ENCODE measurements at regions not wholly inside any gene's neighbourhood (a gene's known extent, or its start where the extent isn't known, plus 50 kb on each side); places are given as distances from the start of the nearest gene placed in this dataset.
"Not testable (repeated sequence)": the region's sequence is repeated elsewhere in the genome, so short reads cannot be mapped to it uniquely, and the experiment has no call there.

DNA sequence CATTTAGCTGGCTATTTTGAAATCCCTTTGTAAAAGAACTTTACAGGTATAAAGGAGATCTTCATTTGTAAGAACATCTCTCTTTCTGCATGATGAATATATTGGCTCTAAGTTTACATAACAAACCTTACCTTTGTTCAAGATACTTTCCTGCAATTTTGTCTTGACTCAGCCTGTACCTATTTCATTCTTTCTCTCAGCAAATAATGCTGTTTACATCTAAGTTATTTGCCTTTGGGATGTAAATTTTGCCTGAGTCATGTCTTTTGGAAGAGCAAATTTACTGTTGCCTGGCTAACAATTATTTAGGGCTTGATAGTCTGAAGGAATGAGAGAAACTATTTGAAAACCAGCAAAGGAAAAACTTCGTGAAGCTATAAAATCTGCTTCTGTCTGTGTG, 210.4 kb upstream of the TGIF2LY start:
- DNase-seq (ENCODE audit: low spot score), result not testable (repeated sequence)

- not testable (repeated sequence) for DNase-seq (ENCODE audit: low spot score)
Measured at GRCh38 chrY:3391508-3391907, 187.4 kb upstream of the TGIF2LY start.

DNA sequence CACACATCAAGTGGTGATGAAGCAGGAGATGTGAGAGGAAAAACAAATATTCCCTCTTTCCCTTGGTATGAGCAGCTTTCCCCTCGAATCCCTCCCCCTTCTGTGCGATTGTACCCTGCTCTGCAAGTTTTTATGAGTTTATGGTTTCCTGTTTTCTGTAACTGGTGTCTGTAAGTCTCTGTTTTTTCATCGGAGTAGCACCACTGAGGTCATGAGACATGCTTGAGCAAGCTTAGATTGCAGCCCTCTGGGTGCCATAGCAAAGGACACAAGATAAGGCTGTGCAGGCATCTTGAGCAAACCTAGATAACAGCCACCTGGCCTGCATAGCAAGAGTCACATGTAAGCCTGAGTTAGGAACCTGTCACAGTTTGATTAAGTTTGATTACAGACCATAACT, 174.6 kb upstream of the TGIF2LY start:
- DNase-seq (ENCODE audit: low spot score), result not testable (repeated sequence)

DNA sequence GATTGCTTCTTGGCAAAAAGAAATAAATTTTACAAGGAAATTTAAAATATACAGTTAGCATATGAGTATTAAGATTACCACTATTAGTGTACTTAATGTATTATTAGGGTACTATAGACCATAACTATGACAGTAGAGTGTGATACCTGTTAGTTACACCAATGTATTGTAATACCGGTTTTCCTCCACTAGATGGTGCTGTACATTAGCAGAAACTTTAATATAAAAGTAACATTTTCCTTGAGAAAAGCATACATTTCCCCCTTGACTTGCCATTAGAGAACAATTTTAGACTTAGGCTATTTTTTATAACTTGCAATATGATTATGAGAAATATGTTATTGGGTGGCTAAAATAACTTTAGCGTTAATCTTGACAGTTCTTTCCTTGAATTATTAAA, 173.3 kb upstream of the TGIF2LY start:
- DNase-seq (ENCODE audit: low spot score), result peak; percentile 20

- not testable (repeated sequence) for DNase-seq (ENCODE audit: low spot score)
Measured at GRCh38 chrY:3406896-3407452, 171.9 kb upstream of the TGIF2LY start.

- not testable (repeated sequence) for DNase-seq (ENCODE audit: low spot score)
Measured at GRCh38 chrY:3410322-3410892, 168.5 kb upstream of the TGIF2LY start.
